OCI-M1 (cell line): ENCODE measurements at regions not wholly inside any gene's neighbourhood (a gene's known extent, or its start where the extent isn't known, plus 50 kb on each side); places are given as distances from the start of the nearest gene placed in this dataset.
A peak's percentile ranks its signal among the peaks of the same experiment; 100 is the strongest.
"Not testable (repeated sequence)": the region's sequence is repeated elsewhere in the genome, so short reads cannot be mapped to it uniquely, and the experiment has no call there.

Source experiments
- DNase-seq: peaks from one replicate; lab custom pipeline; 2025; lab: John Stamatoyannopoulos, UW

DNA sequence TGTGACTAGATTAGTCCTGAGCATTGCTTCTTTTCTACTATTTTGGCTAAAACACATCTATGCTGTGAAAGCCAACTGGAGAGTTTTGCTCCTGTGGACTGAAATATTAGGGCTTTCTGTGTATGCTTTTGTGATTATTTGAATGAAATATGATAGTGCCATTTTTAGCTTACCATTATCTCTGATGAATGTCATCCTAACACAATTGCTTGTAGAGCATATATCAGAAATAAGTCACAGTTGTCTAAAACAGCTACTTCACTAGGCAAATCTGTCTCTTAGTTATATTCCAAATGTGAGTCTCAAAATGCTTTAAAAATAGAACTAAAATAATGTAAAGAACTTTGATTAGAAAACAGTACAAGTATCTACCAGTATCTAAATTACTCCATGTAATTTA, 401.4 kb upstream of the PTCHD4 start:
- no peak for DNase-seq

DNA sequence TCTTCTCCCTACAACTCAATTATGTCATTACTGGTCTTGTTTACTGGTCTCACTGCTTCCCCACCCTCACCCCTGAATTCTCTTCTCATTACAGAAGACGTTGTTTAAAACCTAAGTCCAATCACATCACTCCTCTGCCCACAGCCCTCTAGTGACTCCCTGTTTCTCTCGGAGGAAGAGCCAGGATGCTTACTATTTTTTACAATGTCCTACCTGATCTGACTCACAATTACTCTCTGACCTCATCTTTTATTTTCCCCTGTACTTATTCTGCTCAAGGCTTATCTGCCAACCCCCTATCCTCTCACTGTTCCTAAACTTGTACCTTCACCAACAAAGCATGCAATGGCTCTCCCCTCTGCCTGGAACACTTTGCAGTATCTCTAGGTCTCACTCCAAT, 400.4 kb upstream of the PTCHD4 start:
- DNase-seq: no peak

DNA sequence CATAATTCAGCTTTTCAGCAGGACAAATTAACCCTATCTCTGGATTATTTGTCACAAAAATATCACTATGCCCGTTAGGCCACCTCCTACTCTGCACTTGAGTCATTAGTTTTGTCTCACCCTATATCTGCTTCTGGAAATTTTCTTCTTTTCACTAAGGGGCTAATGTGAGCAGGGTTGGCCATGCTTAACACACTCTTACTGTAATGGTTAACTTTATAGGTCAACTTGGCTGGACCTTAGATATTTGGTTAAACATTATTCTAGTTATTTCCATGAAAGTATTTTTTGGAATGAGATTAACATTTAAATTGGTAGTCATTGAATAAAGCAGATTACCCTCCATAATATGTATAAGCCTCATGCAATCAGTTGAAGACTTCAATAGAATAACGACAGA, 394.6 kb upstream of the PTCHD4 start:
- DNase-seq: no peak

DNA sequence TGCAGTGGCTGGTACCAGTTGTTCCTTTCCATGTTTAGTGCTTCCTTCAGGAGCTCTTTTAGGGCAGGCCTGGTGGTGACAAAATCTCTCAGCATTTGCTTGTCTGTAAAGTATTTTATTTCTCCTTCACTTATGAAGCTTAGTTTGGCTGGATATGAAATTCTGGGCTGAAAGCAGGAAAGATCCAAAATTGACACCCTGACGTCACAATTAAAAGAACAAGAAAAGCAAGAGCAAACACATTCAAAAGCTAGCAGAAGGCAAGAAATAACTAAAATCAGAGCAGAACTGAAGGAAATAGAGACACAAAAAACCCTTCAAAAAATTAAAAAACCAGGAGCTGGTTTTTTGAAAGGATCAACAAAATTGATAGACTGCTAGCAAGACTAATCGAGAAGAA, 382.4 kb upstream of the PTCHD4 start:
- not testable (repeated sequence) for DNase-seq

DNA sequence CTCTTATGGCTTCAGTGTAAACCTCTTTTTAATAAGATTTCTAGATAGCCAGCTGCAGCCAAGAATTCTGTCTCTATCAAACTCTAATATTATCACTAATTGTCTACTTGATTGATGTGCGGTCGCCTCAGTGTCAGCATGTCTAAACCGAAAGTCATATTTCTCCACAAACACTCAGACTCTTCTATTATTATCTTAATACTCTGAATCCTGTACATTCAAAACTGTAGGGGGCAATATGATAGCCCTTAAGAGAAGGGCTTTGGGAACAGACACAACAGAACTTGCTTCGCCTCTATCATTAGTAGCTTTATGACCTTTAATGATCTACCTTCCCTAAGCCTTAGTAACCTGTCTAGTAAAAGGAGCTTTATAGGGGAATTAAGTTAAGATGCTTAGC, 379.7 kb upstream of the PTCHD4 start:
- DNase-seq: peak; percentile 26

DNA sequence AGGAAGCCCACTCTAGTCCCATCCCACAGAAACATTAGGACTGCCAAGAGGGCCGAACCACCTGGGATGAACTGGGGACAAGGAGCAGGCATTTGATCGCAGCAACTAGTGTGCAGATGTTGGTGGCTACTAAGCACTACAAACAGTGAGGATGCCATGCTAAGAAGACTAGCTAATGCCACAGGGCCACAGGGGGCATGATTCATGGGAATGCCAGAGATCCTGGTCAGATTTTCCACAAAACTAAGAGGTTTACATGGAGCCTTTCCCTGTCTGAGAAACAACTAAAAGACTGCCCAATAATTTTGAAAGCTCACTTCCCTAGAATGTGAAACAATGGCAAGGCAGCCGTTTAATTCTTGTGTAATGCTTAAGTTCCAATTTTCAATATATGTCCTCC, 375.9 kb upstream of the PTCHD4 start:
- no peak for DNase-seq

DNA sequence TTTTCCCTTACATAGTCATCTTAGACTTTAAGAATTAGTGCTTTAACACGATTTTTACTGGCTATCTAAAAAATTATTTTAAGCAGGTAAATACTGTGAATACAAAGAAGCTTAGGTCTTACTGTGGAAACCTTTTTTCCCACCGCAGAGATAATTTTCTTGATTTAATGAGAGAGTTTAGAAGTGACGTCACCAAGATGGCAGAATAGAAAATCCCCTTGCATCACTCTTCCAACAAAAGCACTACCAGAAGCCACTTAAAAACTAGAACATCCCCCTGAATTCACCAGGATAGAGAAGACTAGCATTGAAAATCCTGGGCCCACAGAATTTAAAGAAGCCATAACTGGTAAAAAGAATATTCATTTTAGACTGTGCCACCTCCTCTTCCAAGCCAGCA, 375.4 kb upstream of the PTCHD4 start:
- DNase-seq: no peak

DNA sequence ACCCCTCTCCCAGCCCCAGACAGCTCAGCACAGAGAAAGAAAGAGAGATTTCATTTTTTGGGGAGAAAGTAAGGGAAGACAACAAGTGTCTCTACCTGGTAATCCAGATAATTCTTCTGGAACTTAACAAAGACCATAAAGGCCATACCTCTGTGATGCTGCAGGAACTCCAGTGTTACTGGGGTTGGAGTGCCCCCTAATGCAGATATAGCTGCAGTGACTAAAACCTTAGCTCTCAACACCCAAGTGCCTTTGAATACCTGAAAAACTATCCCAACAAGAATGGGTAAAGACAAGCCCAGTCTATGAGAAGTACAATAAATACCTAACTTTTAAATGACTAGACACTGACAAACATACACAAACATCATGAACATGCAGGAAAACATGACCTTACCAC, 365.3 kb upstream of the PTCHD4 start:
- peak; percentile 7 for DNase-seq

DNA sequence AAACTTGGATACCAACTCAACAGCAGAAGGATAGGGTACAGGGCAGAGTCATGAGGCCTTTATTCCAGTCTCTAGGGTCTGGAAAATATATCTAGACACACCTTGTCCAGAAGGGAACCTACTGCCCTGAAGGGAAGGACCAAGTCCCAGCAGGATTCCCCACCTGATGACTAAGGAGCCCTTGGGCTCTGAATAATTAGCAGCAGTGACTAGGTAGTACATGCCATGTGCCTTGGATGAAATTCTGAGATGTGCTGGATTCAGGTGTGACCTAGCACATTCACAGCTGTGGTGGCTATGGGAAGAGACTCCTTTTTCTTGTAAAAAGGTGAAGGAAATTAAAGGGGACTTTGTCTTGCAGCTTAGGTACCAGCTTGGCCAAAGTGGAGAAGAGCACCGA, 364.3 kb upstream of the PTCHD4 start:
- DNase-seq: no peak

DNA sequence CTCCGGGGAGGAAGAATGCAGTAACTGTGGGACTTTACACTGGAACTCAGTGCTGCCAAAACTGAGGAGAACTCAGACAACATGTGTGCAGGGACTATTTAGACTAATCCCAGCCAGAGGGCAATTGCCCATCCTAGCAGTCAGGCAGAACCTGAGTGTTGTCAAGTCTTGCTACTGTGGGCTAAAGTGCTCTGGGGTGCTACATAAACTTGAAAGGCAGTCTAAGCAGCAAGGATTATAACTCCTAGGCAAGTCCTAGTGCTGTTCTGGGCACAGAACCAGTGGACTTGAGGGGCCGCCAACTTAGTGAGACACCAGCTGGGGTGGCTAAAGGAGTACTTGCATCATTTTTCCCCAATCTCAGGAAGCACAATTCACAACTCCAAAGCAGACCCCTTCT, 363.8 kb upstream of the PTCHD4 start:
- no peak for DNase-seq

DNA sequence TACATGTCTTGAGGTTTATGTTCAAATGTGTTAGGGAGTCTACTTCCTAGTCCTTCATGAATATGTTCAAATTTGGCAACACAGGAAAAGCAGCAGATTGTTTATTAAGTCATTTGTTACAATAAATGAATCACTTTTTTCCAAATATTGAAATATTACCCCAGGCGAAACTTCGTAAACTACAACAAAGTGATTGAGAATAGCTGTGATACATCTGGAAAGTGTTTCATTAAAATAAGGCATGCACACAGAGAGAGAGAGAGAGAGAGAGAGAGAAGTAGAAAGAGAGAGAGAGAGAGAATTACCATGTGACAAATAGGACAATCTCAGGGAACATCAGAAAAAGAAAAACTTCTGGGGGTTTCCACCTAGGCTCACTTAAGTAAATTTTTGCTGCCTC, 363.1 kb upstream of the PTCHD4 start:
- no peak for DNase-seq

DNA sequence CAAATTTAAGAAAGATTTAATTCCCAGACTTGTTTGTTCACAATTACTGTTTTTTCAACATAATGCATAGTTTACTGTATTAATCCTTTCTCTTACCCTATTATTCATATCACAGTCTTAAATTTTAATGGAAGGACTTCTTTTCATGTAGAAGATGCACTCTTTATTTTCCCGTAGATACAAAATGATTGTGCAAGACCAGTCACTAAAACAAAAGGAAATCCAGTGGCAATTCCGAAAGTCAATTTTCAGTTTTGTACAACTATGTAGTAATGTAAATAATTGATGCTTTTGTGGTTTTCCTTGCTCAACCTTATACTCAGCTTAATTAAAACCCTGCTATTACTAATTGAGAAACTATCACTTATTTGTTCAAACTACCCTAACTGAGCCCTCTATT, 361.5 kb upstream of the PTCHD4 start:
- DNase-seq: no peak

DNA sequence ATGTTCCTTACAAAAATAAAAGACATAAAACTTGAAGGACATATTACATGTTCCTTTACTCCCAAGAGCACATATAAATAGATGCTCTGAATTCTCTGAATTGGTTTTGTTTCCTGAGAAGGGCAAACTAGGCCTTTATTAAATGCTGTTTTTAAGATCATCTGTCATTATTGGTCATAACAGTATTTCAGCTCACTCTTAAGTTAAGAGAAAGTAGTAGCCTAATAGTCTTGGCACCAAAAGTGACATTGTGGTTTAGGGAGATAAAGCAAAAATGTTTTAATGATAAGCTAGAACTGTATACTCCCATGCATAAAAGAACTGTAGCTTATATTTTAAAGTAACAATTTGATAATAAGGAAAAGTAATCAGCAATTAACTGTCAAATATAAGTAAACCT, 361.1 kb upstream of the PTCHD4 start:
- peak; percentile 22 for DNase-seq

DNA sequence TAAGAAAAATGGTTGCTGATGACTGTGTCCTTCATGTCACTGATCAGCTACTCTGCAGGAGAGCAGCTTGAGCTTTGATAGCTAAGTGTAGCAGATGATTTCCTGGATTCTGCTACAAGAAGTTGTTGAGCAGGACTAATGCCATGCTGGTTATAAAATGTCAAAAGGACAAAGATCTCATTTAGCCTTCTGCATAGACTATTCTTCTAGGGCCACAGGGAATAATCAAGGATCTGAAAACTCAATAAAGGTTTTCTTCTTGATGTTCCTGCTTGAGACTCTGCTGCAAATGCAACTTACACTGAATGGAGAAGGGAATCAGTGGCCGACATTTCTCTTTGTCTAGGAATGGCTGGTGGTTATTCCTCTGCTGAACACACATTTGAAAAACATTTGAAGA, 360.3 kb upstream of the PTCHD4 start:
- no peak for DNase-seq

DNA sequence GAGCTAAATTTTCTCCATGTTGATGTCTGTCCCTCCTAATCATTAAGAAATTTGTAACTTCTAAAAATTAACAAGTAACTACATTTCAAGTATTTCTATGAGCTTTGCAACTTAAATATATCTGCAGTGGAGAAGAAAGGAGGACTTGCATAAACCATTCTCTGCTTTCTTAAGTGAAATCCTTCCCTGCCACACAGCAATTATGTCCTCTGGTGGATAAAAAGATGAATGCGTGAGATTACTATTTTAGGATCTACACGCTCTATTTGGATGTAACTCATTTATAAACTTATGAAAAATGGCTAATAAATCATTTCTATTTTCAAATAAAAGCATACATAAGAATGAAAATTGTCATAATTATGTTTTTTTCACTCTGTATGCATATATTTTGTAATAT, 338.0 kb upstream of the PTCHD4 start:
- DNase-seq: no peak

DNA sequence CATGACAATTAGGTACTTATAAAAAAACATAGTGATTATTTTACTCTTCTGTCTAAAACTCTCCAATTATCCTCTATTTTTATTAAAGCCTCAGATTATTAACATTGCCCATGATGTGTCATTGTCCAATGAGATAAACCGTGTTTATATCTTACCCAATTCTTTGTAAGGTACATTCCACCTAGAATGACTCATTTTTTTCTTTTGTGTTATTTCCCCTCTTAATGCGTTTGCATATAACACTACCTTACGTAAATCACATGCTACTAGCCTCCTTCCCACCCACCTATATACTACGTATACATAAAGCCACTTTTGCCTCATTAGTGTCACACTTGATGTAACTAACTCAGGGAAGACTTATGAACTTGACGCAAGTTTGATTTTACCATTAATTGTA, 336.3 kb upstream of the PTCHD4 start:
- no peak for DNase-seq

DNA sequence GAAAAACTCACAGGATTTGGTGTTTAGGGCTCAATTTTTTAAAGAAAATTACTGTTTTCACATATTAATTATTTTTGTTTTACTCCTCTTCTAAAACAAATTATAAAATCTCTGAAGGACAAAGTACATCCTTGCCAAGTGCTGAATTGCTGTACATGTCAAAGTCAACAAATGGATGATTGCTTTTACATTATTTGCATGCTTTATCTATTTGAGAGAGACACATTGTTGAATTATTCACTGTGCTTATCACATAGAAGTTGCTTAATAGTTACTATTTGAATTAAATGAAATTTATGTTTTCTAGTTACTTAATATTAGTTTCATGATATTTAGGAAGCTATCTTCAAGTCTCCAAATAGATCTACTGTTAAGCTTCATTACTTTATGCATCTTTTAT, 318.6 kb upstream of the PTCHD4 start:
- no peak for DNase-seq

DNA sequence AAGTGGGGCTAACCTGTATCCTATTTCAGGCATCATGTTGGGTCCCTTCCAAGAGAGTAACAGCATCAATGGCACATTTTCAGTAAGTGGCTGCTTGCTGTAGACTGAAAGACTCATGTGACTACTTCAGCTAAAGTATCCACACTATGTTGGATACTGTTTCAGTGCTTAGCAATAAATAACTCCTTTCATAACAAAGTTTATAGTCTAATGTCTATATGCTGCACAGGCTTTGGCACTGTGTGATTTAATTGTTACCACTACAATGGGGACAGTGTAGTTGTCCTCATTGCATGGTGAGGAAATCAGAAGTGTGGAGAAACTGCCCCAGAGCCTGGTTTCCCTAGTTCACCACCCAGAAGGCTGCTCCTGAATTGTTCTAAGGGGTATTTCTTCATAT, 318.0 kb upstream of the PTCHD4 start:
- no peak for DNase-seq

DNA sequence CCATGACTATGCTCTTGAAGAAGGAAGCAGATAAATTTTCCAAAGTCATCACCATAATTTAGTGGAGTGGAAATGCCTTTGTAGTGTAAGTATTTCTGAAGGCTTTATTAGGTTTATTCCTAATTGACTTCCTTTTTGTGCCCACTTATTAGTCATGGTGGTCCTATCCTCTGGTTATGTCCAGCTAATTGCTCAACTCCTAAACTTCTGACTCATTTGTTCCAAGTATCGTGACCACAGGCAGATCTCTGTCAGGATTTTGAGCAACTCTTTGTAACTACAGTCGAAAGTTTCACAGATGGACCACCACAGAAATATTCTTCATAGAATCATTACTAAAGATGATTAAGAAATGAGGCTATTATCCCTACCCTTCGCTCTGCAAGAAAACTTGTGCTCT, 315.6 kb upstream of the PTCHD4 start:
- peak; percentile 53 for DNase-seq

DNA sequence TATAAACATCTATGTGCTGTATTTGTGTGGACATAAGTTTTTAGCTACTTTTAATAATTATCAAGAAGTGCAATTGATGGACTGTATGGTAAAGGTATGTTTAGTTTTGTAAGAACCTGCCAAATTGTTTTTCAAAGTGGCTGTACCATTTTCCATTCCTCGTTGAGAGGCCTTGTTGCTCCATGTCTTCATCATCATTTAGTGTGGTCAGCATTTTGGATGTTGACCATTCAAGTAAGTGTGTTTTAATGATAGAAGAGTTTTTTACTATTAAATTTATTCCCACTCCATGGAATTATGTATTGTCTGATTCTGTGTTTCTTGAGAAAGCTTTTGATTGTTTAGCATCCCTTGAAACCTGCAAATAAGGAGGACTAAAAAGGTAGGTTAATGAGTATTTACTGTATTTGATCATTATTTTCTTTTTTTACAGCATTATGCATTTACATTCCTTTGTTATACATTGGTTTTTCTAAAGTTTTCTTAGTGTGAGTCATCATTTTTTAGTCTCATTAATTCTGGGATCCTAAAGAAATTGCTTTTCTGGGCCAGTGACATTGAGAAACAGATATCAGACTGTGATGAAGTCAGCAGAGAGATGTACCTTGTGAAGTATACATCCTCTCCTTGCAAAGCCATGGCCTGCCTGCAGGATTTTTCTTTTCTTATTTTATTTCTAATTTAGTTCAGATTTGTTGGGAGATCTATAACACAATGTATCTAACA, 312.8 kb upstream of the PTCHD4 start:
- no peak for DNase-seq

DNA sequence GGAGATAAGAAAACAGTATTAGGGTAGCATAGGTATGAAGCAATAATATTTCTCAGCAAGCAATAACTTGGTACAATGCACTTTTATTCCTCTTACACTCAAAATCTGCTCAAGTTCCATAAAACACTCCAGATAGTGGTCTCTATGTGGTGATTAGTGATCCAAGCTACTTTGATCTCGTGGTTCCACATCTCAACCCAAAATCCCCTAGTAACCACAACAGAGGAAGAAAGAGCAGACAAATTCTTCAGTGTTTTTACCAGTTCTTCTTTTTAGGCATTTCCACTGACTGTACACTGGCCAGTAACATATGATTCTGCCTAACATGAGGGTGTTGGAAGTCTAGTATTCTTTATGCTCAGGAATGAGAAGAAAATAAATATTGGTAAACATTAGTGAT, 309.0 kb upstream of the PTCHD4 start:
- DNase-seq: peak; percentile 48

DNA sequence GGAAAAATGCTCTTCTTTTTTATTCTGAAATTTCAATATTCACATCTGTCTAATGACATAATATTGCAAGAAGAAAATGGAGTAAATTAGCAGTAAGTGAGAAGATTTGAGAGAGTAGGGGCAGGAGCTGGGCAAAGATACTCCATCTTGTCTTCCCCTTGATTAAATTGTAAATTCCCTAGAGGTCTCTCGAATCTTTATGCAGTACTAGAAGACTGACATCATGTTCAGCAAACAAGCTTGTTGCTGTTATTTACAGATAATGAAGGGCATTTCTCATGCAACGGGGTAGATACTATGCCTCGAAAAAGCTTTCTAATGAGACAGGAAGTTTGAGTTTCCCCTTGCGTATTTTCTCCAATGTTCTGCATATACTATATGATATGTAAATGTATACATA, 306.9 kb upstream of the PTCHD4 start:
- DNase-seq: no peak

DNA sequence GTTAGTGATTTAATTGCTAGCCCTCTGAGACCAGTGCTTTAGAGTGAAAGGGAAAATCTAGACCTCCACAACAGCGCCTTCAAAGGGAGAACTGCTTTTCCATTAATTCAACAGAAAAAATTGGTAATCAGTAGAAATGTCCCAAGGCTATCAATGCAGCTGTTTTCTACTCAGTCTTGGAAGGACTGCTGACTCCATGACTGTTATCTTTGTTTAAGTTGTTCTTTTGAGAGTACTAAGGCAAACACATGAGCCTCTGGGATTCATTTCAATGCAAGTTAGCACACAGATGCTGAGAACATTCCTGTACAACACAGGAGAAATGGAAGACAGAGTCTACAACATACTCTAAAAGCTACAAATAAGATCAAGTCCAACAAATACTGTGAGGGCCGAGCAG, 301.7 kb upstream of the PTCHD4 start:
- no peak for DNase-seq

DNA sequence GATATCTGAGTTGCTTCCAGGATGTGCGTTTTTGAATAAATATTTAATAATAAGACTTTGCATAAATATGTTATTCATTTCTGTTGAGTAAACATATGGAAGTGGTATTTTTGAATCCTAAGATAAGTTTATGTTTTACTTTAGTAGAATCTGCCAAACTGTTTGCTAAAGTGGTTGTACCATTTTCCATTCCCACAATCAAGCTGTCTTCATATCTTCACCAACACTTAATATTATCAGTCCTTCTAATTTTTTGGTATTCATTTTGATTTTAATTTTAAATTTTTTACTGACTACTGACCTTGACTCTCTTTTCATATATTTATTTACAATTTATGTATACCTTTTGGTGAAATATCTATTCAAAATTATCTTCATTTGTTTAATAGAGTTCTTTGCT, 293.9 kb upstream of the PTCHD4 start:
- no peak for DNase-seq

DNA sequence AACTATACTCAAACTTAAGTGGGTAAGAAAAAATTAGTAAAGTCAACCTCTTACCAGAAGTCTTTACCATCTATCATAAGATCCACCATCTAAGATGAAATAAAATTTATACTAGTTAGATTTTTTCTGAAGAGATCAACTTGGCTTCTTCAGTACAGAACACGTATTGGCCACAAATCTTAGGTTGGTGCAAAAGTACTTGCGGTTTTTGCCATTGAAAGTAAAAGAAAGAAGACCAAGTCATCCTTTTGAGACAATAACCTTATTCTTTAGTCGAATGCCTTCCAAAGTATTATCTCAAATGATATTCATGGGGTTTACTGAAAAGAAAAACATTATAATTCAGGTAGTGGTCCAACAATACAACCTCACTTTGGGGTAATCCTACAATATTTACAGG, 292.6 kb upstream of the PTCHD4 start:
- DNase-seq: no peak
